ENCODE measurements at regions not wholly inside any gene's neighbourhood (a gene's known extent, or its start where the extent isn't known, plus 50 kb on each side); places are given as distances from the start of the nearest gene placed in this dataset.

- Histone ChIP-seq H3K4me2 (ENCODE audit: control insufficient read depth, insufficient read depth) (no peak overlapping the region), H3K4me1 (ENCODE audit: control insufficient read depth, insufficient read depth, low read length) (no peaks in the 10 kb centered on the region), H2AFZ (ENCODE audit: control insufficient read depth, low read depth, low read length) (no peak overlapping the region), H3K36me3 (ENCODE audit: control insufficient read depth in 2 of 2, insufficient read depth in 2 of 2, low read length in 1 of 2) (no peaks in the 10 kb centered on the region), H3K27me3 (replicated peaks in 1 of 2; ENCODE audit: control insufficient read depth in 2 of 2, insufficient read depth in 2 of 2, low read length in 1 of 2) (no peaks in the 10 kb centered on the region), H3K4me3 (no peak overlapping the region), H3K27ac (ENCODE audit: control insufficient read depth, insufficient read depth) (no peak overlapping the region), H4K20me1 (ENCODE audit: control insufficient read depth, insufficient read depth) (no peaks in the 10 kb centered on the region), H3K9ac (ENCODE audit: control insufficient read depth, insufficient read depth, low read length) (no peak overlapping the region), H3K9me3 (replicated peaks; ENCODE audit: control insufficient read depth, insufficient read depth, low read length) (no peaks in the 10 kb centered on the region), H3K79me2 (ENCODE audit: control insufficient read depth, insufficient read depth, low read length) (no peaks in the 10 kb centered on the region)
- TF ChIP-seq JUND (IDR thresholded peaks at IDR 0.05; ENCODE audit: low read depth, low read length) (no peak), CREM (IDR thresholded peaks at IDR 0.05; ENCODE audit: low read depth) (no peak), YBX1 (IDR thresholded peaks at IDR 0.05) (no peak), ZBTB11 (CRISPR knock-in tag; IDR thresholded peaks at IDR 0.05) (no peak), ZNF274 (IDR thresholded peaks at IDR 0.05; ENCODE audit: insufficient read depth, insufficient read length) (no peak), SUPT20H (IDR thresholded peaks at IDR 0.05; ENCODE audit: borderline replicate concordance, control insufficient read depth, low read depth, low read length) (no peak), TCF12 (IDR thresholded peaks at IDR 0.05; ENCODE audit: low read depth, low read length) (no peak), SPI1 (IDR thresholded peaks at IDR 0.05; ENCODE audit: borderline replicate concordance, insufficient read depth, low read depth, low read length) (no peak)
- TF ChIP-seq, protein P1, sequence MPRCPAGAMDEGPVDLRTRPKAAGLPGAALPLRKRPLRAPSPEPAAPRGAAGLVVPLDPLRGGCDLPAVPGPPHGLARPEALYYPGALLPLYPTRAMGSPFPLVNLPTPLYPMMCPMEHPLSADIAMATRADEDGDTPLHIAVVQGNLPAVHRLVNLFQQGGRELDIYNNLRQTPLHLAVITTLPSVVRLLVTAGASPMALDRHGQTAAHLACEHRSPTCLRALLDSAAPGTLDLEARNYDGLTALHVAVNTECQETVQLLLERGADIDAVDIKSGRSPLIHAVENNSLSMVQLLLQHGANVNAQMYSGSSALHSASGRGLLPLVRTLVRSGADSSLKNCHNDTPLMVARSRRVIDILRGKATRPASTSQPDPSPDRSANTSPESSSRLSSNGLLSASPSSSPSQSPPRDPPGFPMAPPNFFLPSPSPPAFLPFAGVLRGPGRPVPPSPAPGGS (IDR thresholded peaks at IDR 0.05; ENCODE audit: borderline replicate concordance, insufficient read depth, low read depth, low read length, poor library complexity, severe bottlenecking) = no peak
- TF ChIP-seq, protein P2, sequence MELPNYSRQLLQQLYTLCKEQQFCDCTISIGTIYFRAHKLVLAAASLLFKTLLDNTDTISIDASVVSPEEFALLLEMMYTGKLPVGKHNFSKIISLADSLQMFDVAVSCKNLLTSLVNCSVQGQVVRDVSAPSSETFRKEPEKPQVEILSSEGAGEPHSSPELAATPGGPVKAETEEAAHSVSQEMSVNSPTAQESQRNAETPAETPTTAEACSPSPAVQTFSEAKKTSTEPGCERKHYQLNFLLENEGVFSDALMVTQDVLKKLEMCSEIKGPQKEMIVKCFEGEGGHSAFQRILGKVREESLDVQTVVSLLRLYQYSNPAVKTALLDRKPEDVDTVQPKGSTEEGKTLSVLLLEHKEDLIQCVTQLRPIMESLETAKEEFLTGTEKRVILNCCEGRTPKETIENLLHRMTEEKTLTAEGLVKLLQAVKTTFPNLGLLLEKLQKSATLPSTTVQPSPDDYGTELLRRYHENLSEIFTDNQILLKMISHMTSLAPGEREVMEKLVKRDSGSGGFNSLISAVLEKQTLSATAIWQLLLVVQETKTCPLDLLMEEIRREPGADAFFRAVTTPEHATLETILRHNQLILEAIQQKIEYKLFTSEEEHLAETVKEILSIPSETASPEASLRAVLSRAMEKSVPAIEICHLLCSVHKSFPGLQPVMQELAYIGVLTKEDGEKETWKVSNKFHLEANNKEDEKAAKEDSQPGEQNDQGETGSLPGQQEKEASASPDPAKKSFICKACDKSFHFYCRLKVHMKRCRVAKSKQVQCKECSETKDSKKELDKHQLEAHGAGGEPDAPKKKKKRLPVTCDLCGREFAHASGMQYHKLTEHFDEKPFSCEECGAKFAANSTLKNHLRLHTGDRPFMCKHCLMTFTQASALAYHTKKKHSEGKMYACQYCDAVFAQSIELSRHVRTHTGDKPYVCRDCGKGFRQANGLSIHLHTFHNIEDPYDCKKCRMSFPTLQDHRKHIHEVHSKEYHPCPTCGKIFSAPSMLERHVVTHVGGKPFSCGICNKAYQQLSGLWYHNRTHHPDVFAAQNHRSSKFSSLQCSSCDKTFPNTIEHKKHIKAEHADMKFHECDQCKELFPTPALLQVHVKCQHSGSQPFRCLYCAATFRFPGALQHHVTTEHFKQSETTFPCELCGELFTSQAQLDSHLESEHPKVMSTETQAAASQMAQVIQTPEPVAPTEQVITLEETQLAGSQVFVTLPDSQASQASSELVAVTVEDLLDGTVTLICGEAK (IDR thresholded peaks at IDR 0.05; ENCODE audit: borderline replicate concordance) = no peak
- in situ Hi-C loops (cut with MboI) = no loop called here
- ATAC-seq = no peak
- WGBS (ENCODE audit: insufficient coverage, insufficient replicate concordance, low lambda C conversion rate, missing lambda C conversion rate) = 38% methylated on average over 2 of the region's 2 CpGs
- POLR2A ChIA-PET = no interaction called here
- no peak for FAIRE-seq
- CTCF ChIA-PET = no interaction called here
- SMC1A ChIA-PET (ENCODE audit: uncharacterized antibody, unreplicated experiment) = no interaction called here
- BruUV-seq (replicated peaks) = no TSS peak
- intact Hi-C loops (cut with micrococcal nuclease; ENCODE audit: unreplicated experiment) = no loop called here
- RAD21 ChIA-PET (ENCODE audit: unreplicated experiment) = no interaction called here
- DNase-seq (ENCODE audit: low read depth, low spot score) = no peak
These were observed 258.8 kb upstream of the NRXN1 start for GRCh38 chr2:51290725-51291124.
